CD4-positive, alpha-beta T cell treated with Interferon gamma for 1 hour (primary cell): ENCODE measurements at regions not wholly inside any gene's neighbourhood (a gene's known extent, or its start where the extent isn't known, plus 50 kb on each side); places are given as distances from the start of the nearest gene placed in this dataset.

ENCODE experiments used
- DNase-seq: peaks from one replicate; pipeline ENCODE4 v3.0.0-alpha.2; 2020

DNA sequence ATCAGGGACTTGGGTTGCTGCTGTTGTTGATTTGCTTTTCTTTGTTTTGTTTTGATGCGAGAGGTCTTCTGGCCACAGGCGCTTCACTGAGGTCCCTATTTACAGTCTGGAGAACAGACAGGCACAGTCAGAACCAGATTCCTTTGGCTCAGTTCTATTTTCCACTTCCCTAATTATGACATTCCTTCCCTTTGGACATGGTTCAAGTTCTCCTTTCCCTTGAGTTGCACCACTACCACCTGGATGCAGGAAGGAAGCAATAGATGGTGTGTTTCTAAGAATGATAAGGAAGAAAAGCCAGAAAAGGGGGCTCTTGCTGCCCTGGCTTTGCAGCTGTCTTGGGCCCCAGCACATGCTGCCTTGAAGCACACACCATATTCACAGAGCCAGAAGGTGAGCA lies 160.6 kb downstream of the MAF start:
- no peak for DNase-seq

GRCh38 chr16:79437764-79438751 lies 162.5 kb downstream of the MAF start:
- no peak for DNase-seq

DNA sequence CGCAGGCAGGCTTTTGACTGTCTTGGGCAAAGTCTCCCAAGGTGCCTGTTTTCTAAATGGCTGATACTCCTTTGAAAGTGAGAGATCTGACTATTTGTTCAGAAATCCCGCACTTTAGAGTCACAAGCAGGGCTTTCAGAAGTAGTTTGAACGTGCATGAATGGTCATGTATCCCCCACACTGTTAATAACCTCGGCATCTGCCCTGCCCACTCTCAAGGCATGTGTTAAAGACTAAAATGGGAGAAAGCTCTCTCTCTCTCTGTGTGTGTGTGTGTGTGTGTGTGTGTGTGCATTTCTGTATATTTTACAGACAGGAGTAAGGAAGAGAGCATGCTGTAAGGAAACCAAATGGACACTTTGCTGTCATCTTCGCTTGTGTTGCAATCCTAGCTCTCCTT lies 163.7 kb downstream of the MAF start:
- no peak for DNase-seq

DNA sequence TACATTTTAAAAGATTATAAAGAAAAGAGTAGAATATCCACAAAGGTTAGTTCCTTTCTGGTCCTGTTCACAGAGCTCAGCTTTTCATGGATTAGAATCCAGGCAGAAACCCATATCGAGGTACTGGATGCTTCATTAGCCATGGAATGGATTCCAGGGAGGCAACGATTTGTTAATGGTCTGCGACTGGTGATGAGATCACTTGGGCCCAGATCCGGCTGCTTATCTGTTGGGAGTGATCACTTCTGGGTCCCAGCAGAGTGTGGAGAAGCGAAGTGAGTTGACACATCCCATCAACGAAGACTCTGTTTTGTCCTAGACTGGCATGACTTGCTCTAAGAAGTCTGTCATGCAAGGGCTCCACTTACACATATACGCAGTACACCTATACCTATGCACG lies 165.8 kb downstream of the MAF start:
- no peak for DNase-seq

GRCh38 chr16:79434092-79434491 lies 166.4 kb downstream of the MAF start:
- DNase-seq, result no peak

DNA sequence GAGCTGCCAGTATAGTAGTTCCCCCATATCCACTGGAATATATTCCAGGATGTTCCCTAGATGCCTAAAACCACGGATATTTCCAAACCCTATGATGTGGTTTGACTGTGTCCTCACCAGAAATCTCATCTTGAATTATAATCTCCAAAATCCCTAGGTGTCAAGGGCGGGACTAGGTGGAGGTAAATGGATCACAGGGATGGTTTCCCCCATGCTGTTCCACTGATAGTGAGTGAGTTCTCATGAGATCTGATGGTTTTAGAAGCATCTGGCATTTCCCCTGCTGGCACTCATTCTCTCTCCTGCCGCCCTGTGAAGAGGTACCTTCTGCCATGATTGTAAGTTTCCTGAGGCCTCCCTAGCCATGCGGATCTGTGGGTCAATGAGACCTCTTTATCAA lies 168.6 kb downstream of the MAF start:
- DNase-seq, result no peak

DNA sequence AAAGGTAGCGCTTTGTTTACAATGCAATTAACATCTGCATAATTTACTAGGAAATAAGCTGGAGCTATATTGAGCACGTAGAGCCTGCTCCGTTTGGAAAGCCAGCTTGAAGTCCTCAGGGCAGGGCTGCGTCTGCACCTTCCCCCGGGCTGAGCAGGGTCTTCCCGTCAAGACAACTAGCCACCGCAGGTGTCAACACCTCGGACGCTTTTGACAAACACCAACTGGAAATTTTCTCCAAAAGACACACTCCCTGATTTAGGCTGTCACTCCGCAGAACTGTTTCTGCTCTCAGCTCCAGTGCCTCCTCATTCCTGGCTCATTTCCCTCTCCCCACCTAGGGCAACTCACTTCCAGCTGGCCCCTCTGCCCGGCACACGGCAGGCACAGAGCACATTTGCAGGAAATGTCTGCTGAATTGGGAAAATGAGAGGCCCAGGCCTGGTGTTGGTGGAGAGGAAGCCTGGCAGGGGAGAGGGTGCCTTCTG lies 170.3 kb downstream of the MAF start:
- no peak for DNase-seq

DNA sequence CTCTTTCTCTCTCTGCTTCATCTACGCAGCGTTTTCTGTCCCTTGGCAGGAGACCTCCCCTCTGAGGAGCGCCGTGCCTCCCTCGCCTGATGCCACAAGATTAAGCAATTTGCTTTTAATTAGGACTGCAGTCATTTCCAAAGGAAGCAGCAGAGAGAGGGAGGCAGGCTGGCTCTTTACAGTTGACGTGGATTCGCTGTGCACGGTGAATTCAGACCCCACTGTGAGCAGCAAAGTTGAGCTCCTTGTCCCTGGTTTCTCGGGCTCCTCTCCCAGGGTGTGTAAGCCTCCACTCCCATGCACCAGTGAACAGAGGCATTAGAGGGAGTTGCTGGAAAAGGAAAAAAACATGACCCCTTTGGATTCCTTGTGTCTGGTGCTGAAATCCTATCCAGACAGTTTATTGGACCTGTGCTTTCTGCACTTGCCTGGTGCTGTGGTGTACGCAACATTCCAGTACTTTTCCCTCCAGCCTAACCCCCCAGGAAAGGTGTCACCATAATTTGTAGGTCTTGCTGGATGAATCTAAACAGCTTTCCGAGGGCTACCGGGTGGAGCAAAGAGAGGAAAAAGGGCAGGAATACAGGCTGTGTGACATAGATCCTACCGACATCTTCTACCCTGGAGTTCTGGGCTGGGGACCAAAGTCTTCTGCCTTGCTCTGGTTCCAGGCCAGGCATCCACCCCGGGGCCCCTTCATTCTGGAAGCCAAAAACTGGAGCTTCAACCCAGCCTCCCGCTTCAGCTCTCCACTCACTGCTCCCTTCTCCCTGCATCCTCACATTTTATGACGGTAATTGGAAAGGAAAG lies 171.0 kb downstream of the MAF start:
- DNase-seq, result no peak

DNA sequence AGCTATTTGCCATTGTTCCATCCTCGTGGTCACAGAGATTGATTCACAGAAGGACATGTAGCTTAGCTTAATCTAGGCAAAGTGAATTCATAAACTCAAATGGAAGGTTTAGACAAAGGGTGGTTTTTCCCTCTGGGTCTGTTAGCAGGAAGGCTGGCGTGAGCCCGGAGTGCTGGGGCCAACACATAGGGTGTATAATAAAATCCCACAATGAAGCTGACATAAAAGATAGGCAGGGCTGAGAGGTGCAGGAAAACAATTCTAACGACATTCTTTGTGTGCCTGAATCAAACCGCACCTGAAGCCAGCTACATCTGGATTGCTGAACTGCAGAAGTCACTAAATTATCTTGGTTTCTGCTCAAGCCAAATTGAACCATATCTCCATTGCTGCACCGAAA lies 173.9 kb downstream of the MAF start:
- no peak for DNase-seq

GRCh38 chr16:79422064-79422463 lies 178.5 kb downstream of the MAF start:
- DNase-seq, result no peak

- no peak for DNase-seq
Measured at GRCh38 chr16:79421126-79421525, 179.4 kb downstream of the MAF start.

GRCh38 chr16:79420493-79420892 lies 180.0 kb downstream of the MAF start:
- no peak for DNase-seq

- DNase-seq, result no peak
Measured at GRCh38 chr16:79419148-79419547, 181.4 kb downstream of the MAF start.

- no peak for DNase-seq
Measured at GRCh38 chr16:79417601-79418008, 182.9 kb downstream of the MAF start.

GRCh38 chr16:79415983-79416640 lies 184.4 kb downstream of the MAF start:
- DNase-seq, result no peak

- DNase-seq, result no peak
Measured at GRCh38 chr16:79412783-79413225, 187.7 kb downstream of the MAF start.

DNA sequence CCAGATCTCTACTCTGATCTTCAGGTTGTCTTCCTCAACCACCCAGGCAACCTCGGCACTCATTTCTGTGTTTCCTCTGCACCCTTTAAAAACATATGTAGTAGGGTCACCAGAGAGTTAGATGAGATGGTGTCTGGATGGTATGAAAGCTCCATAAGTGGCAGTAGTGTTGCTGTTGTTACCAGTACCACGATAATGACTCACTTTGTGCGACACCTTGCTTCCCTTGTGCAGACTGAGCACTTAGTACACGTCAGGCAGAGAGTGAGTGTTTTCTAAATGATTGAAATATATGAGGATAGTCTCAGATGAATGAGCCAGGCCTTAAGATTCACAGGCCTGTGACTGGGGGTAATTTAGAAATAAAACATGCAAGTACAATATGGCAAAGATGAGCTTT lies 188.7 kb downstream of the MAF start:
- DNase-seq, result no peak

- no peak for DNase-seq
Measured at GRCh38 chr16:79411357-79411756, 189.2 kb downstream of the MAF start.

- DNase-seq, result no peak
Measured at GRCh38 chr16:79409978-79410377, 190.6 kb downstream of the MAF start.

GRCh38 chr16:79408355-79408754 lies 192.2 kb downstream of the MAF start:
- DNase-seq, result no peak

DNA sequence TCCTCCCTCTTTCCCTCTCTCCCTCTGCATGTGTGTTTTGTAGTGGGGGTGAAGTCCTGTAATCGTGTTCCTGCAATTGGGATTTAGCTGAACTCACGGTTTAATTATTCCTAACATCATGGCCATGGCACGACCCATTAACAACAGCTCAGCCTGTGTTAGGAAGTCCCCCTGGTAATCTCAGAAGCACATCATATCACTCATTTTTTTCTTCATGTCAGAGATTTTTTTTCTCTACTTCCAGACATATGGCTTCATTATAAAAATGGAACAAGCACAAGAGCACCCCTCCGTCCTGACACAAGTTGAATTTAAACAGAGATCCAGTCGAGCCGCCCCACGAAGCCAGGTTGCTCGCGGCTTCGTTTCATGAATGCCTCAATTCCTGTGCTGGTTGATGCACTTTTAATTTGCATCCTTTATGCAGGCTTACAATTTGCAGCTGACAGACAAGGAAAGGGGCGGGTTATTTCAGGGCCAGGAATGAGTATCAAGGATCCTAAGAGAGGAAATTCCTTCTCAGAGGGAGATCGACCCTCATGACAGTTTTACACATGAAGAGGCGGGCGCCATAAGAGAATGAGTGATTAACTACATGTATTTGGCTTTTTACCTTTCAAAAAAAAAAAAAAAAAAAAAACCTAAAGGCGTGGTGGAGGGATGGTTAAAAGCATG lies 192.9 kb downstream of the MAF start:
- no peak for DNase-seq

DNA sequence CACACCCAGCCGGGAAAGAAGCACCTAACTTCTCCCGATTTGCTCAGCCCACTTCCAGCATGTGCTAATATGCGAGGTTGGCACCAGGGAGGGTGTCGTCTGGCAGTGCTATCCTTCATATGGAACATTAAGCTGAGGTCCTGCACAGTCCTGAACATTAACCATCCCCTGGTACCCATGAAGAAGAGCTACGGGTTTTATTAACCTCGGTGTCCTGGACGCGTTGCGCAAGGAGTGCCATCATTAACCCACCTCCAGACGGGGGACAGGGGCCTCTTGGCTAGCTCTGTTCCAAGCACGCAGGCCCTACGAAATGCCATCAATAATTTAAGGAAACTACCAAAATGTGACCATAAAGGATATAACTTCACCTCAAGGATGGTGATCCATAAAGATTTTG lies 193.5 kb downstream of the MAF start:
- DNase-seq, result no peak

DNA sequence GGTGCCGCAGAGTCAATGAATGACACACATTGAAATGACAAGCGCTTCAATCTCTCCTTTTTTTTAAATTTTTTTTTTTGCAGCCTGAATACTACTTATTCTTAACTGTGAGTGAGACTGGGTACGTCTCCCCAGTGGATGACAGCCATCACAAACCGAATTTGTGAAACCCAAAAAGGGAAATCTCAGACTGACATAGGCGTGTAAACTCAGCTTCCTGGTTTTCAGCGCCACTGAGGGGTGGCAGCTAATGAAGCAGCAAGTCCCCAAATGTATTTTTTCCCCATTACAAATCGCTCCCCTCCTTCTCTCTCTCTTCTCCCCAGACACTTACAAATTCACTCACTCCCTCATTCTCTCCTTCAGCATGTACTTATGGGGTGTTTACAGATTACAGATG lies 196.0 kb downstream of the MAF start:
- DNase-seq, result no peak
